ENCODE measurements at regions not wholly inside any gene's neighbourhood (a gene's known extent, or its start where the extent isn't known, plus 50 kb on each side); places are given as distances from the start of the nearest gene placed in this dataset.
A peak's percentile ranks its signal among the peaks of the same experiment; 100 is the strongest.

DNA sequence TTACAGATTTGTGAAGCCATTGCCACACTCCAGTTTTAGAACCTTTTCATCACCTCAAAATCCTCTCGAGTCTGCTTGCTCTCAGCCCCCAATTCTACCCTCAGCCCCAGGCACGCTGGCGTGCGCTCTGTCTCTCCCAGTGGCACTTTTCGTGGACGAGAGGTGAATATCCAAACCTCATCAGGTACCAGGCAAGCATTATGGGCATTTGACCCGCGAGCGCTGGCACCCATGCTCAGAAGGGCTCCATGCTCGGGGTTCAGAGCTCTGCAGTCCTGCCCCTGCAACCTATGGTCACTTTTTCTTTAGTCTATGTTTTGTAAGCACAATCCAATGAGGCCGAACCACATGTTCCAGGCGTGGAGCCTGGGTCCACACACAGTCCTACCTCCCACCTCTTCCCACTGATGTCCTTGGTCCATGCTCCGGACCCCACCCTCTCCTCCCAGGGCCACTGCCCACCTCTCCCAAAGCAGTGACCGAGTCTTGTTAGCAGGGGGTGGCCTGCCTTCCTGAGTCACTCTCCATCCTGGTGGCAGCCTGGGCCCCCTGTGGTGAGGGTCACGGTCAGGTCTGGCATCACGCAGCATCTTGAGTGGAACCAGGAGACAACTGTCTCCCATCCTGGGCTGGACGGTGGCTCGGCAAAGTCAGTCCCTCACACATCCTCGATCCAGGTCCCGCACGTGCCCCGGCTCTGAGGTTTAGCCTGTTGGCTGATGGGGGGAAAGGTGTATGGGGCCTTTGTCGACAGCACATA is 256.9 kb downstream of the NDUFA10 start:
- Histone ChIP-seq H3K4me3 (ENCODE audit: low read depth, low read length) (no peak overlapping the region), H3K27me3 (peaks cover 2% of the 10 kb centered on the region; the same call in 1 of the 2 replicates), H3K9me3 (no peaks in the 10 kb centered on the region), H3K4me1 (no peaks in the 10 kb centered on the region), H3K36me3 (no peaks in the 10 kb centered on the region)
- no peak for TF ChIP-seq CTCF (IDR thresholded peaks at IDR 0.05; ENCODE audit: low read depth, low read length)
- DNase-seq: no peak

DNA sequence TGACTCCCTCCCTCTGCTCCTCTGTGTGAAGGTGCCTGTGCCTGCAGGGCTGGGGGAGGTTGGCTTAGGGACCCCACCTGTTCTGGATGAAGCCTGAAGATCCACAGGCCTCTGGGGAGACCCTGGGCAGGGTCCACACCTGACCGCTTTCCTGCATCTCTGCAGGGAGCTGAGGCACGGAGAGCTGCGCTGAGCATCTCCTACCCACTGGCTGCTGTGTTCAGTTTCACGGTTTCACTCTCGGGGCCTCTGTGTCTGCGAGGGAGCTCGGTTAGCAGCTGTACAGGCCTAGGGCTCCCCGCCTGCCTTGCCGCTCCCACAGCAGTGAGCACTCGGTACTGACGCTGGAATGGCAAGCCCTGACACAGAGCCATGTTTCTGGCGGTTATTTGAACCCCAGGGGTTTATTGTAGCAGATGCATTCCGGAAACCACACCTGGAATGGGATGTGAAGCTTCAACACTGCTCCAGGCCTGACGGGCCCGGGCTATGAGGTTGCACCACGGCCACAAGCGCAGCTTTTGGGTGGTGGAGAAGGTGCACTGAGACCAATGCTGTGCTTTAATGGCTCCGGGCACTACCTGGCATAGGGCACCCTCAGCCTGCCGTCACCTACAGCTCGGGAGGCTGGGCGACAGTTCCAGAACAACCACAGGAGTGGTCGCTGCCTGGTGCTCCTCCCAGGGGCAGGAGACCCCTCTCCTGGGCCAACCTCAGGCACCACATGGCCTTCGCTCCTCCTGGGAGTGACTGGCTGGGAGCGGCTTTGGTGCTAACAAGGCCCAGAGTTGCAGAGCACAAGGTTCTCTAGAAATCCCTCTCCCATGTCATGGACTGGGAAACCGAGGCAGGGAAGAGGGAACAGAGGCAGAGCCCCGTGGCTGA is 257.9 kb downstream of the NDUFA10 start:
- Histone ChIP-seq H3K9me3 (no peaks in the 10 kb centered on the region), H3K27me3 (peaks cover 9% of the 10 kb centered on the region), H3K36me3 (no peaks in the 10 kb centered on the region), H3K4me1 (no peaks in the 10 kb centered on the region), H3K4me3 (ENCODE audit: low read depth, low read length) (no peak overlapping the region)
- no peak for DNase-seq
- TF ChIP-seq CTCF (IDR thresholded peaks at IDR 0.05; ENCODE audit: low read depth, low read length): no peak

DNA sequence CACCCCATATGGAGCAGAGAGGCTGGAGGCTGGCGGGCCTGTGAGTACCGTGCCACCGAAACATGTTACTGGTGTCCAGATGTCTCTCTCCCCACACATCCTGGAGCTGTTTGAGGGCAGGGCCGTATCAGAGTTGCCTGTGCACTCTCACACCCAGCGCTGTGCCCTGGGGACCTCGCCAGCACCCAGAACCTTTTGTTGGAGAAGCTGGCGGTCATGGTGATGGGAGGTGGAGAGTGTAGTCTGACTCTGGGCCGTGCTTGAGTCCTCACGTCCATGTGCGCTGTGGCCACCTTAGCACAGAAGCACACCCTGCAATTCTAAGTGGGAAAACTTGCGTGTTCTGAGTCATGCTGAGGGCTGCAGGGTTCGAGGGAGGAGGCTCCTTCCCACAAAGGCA is 259.2 kb downstream of the NDUFA10 start:
- no peaks in the 10 kb centered on the region for H3K9me3 ChIP-seq
- no peak for DNase-seq
- no peaks in the 10 kb centered on the region for H3K36me3 ChIP-seq
- no peak overlapping the region for H3K4me3 ChIP-seq (ENCODE audit: low read depth, low read length)
- no peaks in the 10 kb centered on the region for H3K4me1 ChIP-seq
- no peak for TF ChIP-seq CTCF (IDR thresholded peaks at IDR 0.05; ENCODE audit: low read depth, low read length)
- peaks cover 9% of the 10 kb centered on the region for H3K27me3 ChIP-seq

- Histone ChIP-seq H3K36me3 (no peaks in the 10 kb centered on the region), H3K4me1 (no peaks in the 10 kb centered on the region), H3K4me3 (ENCODE audit: low read depth, low read length) (no peak overlapping the region), H3K9me3 (no peaks in the 10 kb centered on the region), H3K27me3 (peaks cover 16% of the 10 kb centered on the region)
- DNase-seq: no peak
- TF ChIP-seq CTCF (IDR thresholded peaks at IDR 0.05; ENCODE audit: low read depth, low read length): no peak
These were observed 259.9 kb downstream of the NDUFA10 start for GRCh38 chr2:239765076-239765845.

GRCh38 chr2:239763433-239764097 is 261.6 kb downstream of the NDUFA10 start:
- DNase-seq: peak; percentile 4
- peaks cover 20% of the 10 kb centered on the region for H3K27me3 ChIP-seq
- TF ChIP-seq CTCF (IDR thresholded peaks at IDR 0.05; ENCODE audit: low read depth, low read length): no peak
- no peaks in the 10 kb centered on the region for H3K9me3 ChIP-seq
- H3K4me1 ChIP-seq: no peaks in the 10 kb centered on the region
- no peaks in the 10 kb centered on the region for H3K36me3 ChIP-seq
- no peak overlapping the region for H3K4me3 ChIP-seq (ENCODE audit: low read depth, low read length)
